ENCODE measurements at regions not wholly inside any gene's neighbourhood (a gene's known extent, or its start where the extent isn't known, plus 50 kb on each side); places are given as distances from the start of the nearest gene placed in this dataset.

GRCh38 chr5:148909040-148909439, 82.6 kb downstream of the ADRB2 start:
- no peak overlapping the region for H3K4me2 ChIP-seq (replicated peaks; ENCODE audit: extremely low read depth, low read length, poor library complexity, severe bottlenecking)
- peaks cover 12 to 16% of the 10 kb centered on the region in 2 donors for H3K4me1 ChIP-seq (ENCODE audit: control insufficient read depth in 1 of 2, insufficient read depth in 2 of 2, low read length in 2 of 2)
- TF ChIP-seq, protein P1, sequence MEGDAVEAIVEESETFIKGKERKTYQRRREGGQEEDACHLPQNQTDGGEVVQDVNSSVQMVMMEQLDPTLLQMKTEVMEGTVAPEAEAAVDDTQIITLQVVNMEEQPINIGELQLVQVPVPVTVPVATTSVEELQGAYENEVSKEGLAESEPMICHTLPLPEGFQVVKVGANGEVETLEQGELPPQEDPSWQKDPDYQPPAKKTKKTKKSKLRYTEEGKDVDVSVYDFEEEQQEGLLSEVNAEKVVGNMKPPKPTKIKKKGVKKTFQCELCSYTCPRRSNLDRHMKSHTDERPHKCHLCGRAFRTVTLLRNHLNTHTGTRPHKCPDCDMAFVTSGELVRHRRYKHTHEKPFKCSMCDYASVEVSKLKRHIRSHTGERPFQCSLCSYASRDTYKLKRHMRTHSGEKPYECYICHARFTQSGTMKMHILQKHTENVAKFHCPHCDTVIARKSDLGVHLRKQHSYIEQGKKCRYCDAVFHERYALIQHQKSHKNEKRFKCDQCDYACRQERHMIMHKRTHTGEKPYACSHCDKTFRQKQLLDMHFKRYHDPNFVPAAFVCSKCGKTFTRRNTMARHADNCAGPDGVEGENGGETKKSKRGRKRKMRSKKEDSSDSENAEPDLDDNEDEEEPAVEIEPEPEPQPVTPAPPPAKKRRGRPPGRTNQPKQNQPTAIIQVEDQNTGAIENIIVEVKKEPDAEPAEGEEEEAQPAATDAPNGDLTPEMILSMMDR (IDR thresholded peaks at IDR 0.05) = no peak
- no peak overlapping the region for H3K27ac ChIP-seq (ENCODE audit: low read depth in 1 of 2, low read length in 2 of 2)
- peaks cover 2 to 6% (median 3%) of the 10 kb centered on the region in 3 donors for H3K27me3 Mint-ChIP-seq (ENCODE audit: low read depth in 3 of 3)
- no peaks in the 10 kb centered on the region for H3K36me3 ChIP-seq (replicated peaks in 1 of 2; ENCODE audit: control insufficient read depth in 1 of 2, insufficient read depth in 2 of 2, low read length in 2 of 2)
- no peaks in the 10 kb centered on the region for H4K20me1 ChIP-seq (ENCODE audit: insufficient read depth, low read length)
- no peak overlapping the region for H3K9ac ChIP-seq (ENCODE audit: insufficient read depth, low read length, poor library complexity, severe bottlenecking)
- H3K4me3 Mint-ChIP-seq = no peak overlapping the region
- no peaks in the 10 kb centered on the region for H3K36me3 Mint-ChIP-seq
- H3K9me3 ChIP-seq (replicated peaks in 1 of 2; ENCODE audit: control insufficient read depth in 1 of 2, insufficient read depth in 1 of 2, low read length in 2 of 2) = no peaks in the 10 kb centered on the region
- no peak for DNase-seq
- no peaks in the 10 kb centered on the region for H3K27me3 ChIP-seq (ENCODE audit: control insufficient read depth in 2 of 2, insufficient read depth in 2 of 2, low read length in 2 of 2)
- H3K4me1 Mint-ChIP-seq = peaks cover 20% of the 10 kb centered on the region
- no peak overlapping the region for H3K4me3 ChIP-seq (replicated peaks in 1 of 3; ENCODE audit: low read depth in 2 of 3, low read length in 3 of 3)
- H3K79me2 ChIP-seq (ENCODE audit: insufficient read depth, low read length) = no peaks in the 10 kb centered on the region
- no peaks in the 10 kb centered on the region for H3K9me3 Mint-ChIP-seq
- no peak overlapping the region for H2AFZ ChIP-seq (ENCODE audit: insufficient read depth, low read depth, low read length, poor library complexity, severe bottlenecking)
- no peak overlapping the region for H3K27ac Mint-ChIP-seq
- 100% methylated on average over 1 of the region's 4 CpGs for WGBS (ENCODE audit: insufficient coverage)
- intact Hi-C loops (cut with micrococcal nuclease) = no loop called here

DNA sequence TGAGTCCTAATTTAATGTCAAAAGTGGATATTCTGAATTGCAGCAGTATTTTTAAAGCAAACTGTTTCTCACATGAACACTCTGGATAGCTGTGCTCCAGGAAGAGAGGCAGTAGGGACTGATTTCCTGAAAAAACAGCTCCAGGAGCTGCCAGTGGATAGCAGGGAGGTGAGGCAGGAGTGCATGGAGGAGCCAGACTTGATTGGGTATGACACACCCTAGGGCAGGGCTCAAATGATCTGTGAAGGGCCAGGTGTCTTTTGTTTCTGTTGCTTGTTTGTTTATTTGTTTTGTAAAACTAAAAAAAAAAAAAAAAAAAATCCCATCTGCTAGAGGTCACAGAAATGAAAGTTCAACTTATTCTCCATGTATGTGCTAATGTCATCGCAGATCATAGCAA, 83.4 kb downstream of the ADRB2 start:
- Histone ChIP-seq H3K27me3 (ENCODE audit: control insufficient read depth in 2 of 2, insufficient read depth in 2 of 2, low read length in 2 of 2) (no peaks in the 10 kb centered on the region), H3K36me3 (replicated peaks in 1 of 2; ENCODE audit: control insufficient read depth in 1 of 2, insufficient read depth in 2 of 2, low read length in 2 of 2) (no peaks in the 10 kb centered on the region), H3K4me3 (replicated peaks in 1 of 3; ENCODE audit: low read depth in 2 of 3, low read length in 3 of 3) (no peak overlapping the region), H3K4me1 (ENCODE audit: control insufficient read depth in 1 of 2, insufficient read depth in 2 of 2, low read length in 2 of 2) (peaks cover 18 to 23% of the 10 kb centered on the region in 2 donors), H3K9ac (ENCODE audit: insufficient read depth, low read length, poor library complexity, severe bottlenecking) (no peak overlapping the region), H4K20me1 (ENCODE audit: insufficient read depth, low read length) (no peaks in the 10 kb centered on the region), H2AFZ (ENCODE audit: insufficient read depth, low read depth, low read length, poor library complexity, severe bottlenecking) (no peak overlapping the region), H3K4me2 (replicated peaks; ENCODE audit: extremely low read depth, low read length, poor library complexity, severe bottlenecking) (no peak overlapping the region), H3K27ac (ENCODE audit: low read depth in 1 of 2, low read length in 2 of 2) (no peak overlapping the region), H3K79me2 (ENCODE audit: insufficient read depth, low read length) (no peaks in the 10 kb centered on the region), H3K9me3 (replicated peaks in 1 of 2; ENCODE audit: control insufficient read depth in 1 of 2, insufficient read depth in 1 of 2, low read length in 2 of 2) (no peaks in the 10 kb centered on the region)
- Mint-ChIP-seq H3K9me3 (no peaks in the 10 kb centered on the region), H3K4me3 (no peak overlapping the region), H3K4me1 (peaks cover 27% of the 10 kb centered on the region), H3K27ac (peak overlapping the region in 1 of 7 donors; percentile 13), H3K36me3 (no peaks in the 10 kb centered on the region), H3K27me3 (ENCODE audit: low read depth in 3 of 3) (peaks cover 2 to 6% (median 3%) of the 10 kb centered on the region in 3 donors)
- TF ChIP-seq, protein P1 (IDR thresholded peaks at IDR 0.05) = no peak
- intact Hi-C loops (cut with micrococcal nuclease) = no loop called here
- DNase-seq = no peak
- no CpG with 5 or more reads among the region's 1 CpG for WGBS (ENCODE audit: insufficient coverage)
